ENCODE measurements at regions not wholly inside any gene's neighbourhood (a gene's known extent, or its start where the extent isn't known, plus 50 kb on each side); places are given as distances from the start of the nearest gene placed in this dataset.

DNA sequence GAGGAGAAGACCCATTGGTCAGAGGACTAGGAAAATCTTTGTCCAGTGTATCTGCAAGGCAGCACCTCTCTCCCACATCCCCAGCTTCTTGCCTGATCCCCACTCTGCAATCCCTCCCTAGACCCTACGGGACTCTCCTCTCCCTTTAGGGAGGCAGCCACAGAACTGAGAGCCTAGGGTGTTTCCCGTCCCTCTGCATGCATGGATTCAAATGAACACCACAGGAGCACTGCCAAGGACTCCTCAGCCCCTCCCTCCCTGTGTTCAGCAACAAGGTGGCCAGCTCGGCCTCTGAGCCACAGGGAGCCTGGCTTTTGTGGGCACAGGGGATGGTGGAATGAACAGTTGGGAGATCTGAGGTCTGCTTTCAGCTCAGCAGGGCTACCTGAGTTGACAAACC lies 117.1 kb downstream of the TXNL1 start:
- no peak for DNase-seq (ENCODE audit: low read depth)
- no peak overlapping the region for H3K4me3 ChIP-seq (ENCODE audit: low read length)
- TF ChIP-seq, protein P1, sequence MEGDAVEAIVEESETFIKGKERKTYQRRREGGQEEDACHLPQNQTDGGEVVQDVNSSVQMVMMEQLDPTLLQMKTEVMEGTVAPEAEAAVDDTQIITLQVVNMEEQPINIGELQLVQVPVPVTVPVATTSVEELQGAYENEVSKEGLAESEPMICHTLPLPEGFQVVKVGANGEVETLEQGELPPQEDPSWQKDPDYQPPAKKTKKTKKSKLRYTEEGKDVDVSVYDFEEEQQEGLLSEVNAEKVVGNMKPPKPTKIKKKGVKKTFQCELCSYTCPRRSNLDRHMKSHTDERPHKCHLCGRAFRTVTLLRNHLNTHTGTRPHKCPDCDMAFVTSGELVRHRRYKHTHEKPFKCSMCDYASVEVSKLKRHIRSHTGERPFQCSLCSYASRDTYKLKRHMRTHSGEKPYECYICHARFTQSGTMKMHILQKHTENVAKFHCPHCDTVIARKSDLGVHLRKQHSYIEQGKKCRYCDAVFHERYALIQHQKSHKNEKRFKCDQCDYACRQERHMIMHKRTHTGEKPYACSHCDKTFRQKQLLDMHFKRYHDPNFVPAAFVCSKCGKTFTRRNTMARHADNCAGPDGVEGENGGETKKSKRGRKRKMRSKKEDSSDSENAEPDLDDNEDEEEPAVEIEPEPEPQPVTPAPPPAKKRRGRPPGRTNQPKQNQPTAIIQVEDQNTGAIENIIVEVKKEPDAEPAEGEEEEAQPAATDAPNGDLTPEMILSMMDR (conservative IDR thresholded peaks at IDR 0.05; ENCODE audit: low read length) = no peak

DNA sequence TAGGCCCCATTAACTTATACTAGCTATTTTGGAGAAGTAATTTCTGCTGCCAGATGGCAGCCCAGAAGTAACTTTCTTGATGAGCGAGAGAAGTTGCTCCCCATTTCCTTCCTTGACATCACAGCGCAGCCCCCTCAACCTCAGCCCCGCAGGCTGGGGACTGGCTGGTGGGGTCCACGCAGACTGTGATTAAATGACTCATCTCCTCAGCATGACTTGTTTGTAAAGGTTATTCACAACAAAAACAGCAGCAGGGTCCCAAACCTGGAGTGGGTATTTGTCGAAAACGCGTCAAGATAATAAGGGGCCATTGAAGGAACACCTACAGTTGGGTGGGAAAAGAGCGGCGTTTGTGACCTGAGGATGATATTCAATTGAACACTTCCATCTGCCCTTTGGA lies 120.6 kb downstream of the TXNL1 start:
- no peak overlapping the region for H3K4me3 ChIP-seq (ENCODE audit: low read length)
- DNase-seq (ENCODE audit: low read depth) = no peak
- TF ChIP-seq, protein P1 (conservative IDR thresholded peaks at IDR 0.05; ENCODE audit: low read length) = no peak

DNA sequence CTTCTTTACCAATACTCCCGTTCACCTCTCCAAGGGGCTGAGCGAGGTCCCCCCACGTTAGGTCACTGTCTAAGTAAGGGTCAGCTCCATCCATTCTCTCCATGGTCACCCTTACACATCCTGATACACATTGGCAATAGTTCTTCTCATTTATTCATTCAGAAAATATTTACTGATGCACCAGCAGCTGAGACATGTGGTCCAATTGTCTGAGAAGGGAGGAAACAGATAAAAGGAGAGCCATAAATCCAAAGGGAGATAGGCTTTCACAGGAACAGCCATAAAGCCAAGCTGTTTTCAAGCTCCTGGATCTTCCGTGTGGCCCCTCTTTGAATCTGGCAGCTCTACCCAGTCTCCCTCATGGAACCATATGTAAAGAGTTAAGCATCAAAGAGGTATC lies 121.2 kb downstream of the TXNL1 start:
- no peak overlapping the region for H3K4me3 ChIP-seq (ENCODE audit: low read length)
- peak; percentile 55 for DNase-seq (ENCODE audit: low read depth)
- TF ChIP-seq, protein P1 (conservative IDR thresholded peaks at IDR 0.05; ENCODE audit: low read length) = no peak

DNA sequence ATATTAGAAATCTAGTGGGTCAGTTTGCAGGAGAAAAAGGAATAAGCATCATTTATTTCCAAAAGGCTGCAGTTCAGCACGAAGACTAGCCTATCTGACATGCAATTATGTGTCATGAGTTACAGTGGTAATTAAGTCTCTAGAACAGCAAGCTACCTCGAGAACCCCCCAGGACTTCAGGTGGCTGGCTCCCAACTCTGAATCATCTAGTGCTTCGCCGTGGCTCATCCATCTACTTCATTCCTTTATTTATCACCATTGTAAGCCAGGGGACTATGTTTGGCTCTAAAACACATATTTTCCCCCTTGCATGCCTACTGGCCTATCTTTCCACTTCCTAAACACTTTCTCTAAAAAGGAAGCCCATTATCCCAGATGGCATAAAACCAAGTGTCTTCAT lies 121.6 kb downstream of the TXNL1 start:
- TF ChIP-seq, protein P1 (conservative IDR thresholded peaks at IDR 0.05; ENCODE audit: low read length) = no peak
- DNase-seq (ENCODE audit: low read depth) = peak; percentile 84
- no peak overlapping the region for H3K4me3 ChIP-seq (ENCODE audit: low read length)

DNA sequence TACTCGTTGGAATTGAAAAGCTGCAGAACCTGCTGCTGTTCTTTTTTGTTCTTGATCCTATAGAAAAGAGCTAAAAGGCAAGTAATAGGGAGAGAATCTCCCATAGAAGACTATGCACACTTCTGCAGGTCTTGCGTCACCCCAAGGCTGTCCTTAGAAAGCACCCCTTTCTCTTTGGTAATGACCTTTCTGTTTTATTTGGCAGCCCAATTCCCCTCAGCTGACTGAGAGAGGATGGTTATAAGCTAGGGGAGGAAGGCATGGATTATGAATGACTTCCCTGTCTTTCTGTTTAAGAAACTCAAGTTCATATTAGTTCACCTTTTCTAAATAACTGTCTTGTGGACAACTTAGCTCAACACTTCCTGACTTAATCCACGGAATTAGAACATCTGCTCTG lies 122.9 kb downstream of the TXNL1 start:
- TF ChIP-seq, protein P1 (conservative IDR thresholded peaks at IDR 0.05; ENCODE audit: low read length) = no peak
- H3K4me3 ChIP-seq (ENCODE audit: low read length) = no peak overlapping the region
- DNase-seq (ENCODE audit: low read depth) = no peak

DNA sequence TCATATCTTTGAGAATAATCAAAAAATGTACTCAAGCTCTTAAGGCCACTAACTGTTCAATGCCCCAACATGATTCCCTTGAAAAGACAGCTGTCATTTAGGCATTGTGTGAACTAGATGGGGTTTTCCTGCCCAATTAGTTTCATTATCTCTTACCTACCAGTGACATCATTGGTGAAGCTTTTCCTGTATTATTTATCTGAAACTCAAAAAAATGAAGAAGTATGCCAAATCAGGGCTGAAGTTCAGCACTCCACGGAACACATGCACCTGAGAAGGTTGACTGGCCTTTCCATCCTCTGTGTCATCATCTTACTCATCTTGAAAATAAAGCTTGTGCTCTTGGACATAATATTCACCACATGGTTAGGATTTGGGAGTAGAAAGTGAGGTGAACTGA lies 126.4 kb downstream of the TXNL1 start:
- TF ChIP-seq, protein P1 (conservative IDR thresholded peaks at IDR 0.05; ENCODE audit: low read length) = no peak
- no peak for DNase-seq (ENCODE audit: low read depth)
- H3K4me3 ChIP-seq (ENCODE audit: low read length) = no peak overlapping the region

DNA sequence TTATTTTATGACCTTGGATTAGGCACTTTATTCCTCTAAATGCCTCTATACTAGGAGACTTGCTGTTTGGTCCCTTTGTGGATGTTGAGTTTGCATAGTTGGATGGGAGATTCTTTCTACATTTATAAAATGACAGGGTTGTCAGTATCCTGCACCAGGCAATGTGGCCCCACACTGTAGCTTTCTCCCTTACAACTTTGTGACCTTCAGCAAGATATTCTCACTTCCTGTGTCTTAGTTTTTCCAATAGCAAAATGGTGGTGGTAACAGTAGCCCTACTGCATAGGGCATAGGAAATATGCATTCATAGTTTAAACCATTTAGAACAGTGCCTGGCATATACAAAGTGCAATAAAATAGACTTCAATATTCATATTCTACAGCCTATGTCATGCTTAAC lies 128.3 kb downstream of the TXNL1 start:
- no peak for DNase-seq (ENCODE audit: low read depth)
- no peak overlapping the region for H3K4me3 ChIP-seq (ENCODE audit: low read length)
- TF ChIP-seq, protein P1 (conservative IDR thresholded peaks at IDR 0.05; ENCODE audit: low read length) = no peak
